Left ventricle myocardium superior (tissue), 1 donor: ENCODE measurements at regions not wholly inside any gene's neighbourhood (a gene's known extent, or its start where the extent isn't known, plus 50 kb on each side); places are given as distances from the start of the nearest gene placed in this dataset.
"Not testable (repeated sequence)": the region's sequence is repeated elsewhere in the genome, so short reads cannot be mapped to it uniquely, and the experiment has no call there.

Experiments used
- ATAC-seq: fragments of 200-7000 bp; cut with Tn5 transposase; one replicate; pipeline ENCODE4 v1.9.1; 2020; ENCODE audit warnings: mild to moderate bottlenecking, moderate library complexity
- DNase-seq: peaks from one replicate; pipeline ENCODE4 v3.0.0-alpha.2; 2020
- intact Hi-C: fragments of 100-400 bp; cut with micrococcal nuclease; formaldehyde crosslinking; loops from one replicate; pipeline ENCODE4 v1.11.0; 2022
- donor health status: DM: no; HTN: yes; CAD: no; lungs with severe emphysema.

- DNase-seq (no peak), ATAC-seq (no peak)
- intact Hi-C loops: no loop called here
Observed at GRCh38 chr10:109328001-109328400, 595.3 kb downstream of the XPNPEP1 start.

- ATAC-seq: no peak
- no peak for DNase-seq
- intact Hi-C loops: no loop called here
Observed at GRCh38 chr10:109327266-109327665, 596.0 kb downstream of the XPNPEP1 start.

GRCh38 chr10:109324721-109325120 lies 598.6 kb downstream of the XPNPEP1 start:
- no peak for DNase-seq
- intact Hi-C loops: no loop called here
- no peak for ATAC-seq

- ATAC-seq: no peak
Observed at GRCh38 chr10:109317746-109318366, 605.5 kb downstream of the XPNPEP1 start.

GRCh38 chr10:109314016-109314415 lies 609.3 kb downstream of the XPNPEP1 start:
- ATAC-seq, DNase-seq, intact Hi-C loops: not testable (repeated sequence)

More at GRCh38 chr10:109317746-109318366, 605.5 kb downstream of the XPNPEP1 start:
- intact Hi-C loops: no loop called here
- no peak for DNase-seq

GRCh38 chr10:109312555-109312954 lies 610.8 kb downstream of the XPNPEP1 start:
- DNase-seq, ATAC-seq, intact Hi-C loops: not testable (repeated sequence)

GRCh38 chr10:109308971-109309370 lies 614.3 kb downstream of the XPNPEP1 start:
- intact Hi-C loops: no loop called here
- DNase-seq (no peak), ATAC-seq (no peak)

- not testable (repeated sequence) for DNase-seq
Observed at GRCh38 chr10:109307102-109307501, 616.2 kb downstream of the XPNPEP1 start.

GRCh38 chr10:109306698-109307097 lies 616.6 kb downstream of the XPNPEP1 start:
- no peak for DNase-seq
- intact Hi-C loops: no loop called here
- no peak for ATAC-seq

More at GRCh38 chr10:109307102-109307501, 616.2 kb downstream of the XPNPEP1 start:
- intact Hi-C loops, ATAC-seq: not testable (repeated sequence)

- DNase-seq (no peak), ATAC-seq (no peak)
- intact Hi-C loops: no loop called here
Observed at GRCh38 chr10:109287858-109288257, 635.5 kb downstream of the XPNPEP1 start.

GRCh38 chr10:109282510-109282909 lies 640.8 kb downstream of the XPNPEP1 start:
- DNase-seq (no peak), ATAC-seq (no peak)
- intact Hi-C loops: no loop called here

GRCh38 chr10:109281347-109281746 lies 642.0 kb downstream of the XPNPEP1 start:
- no peak for ATAC-seq
- intact Hi-C loops: no loop called here
- DNase-seq: no peak

- intact Hi-C loops: no loop called here
- ATAC-seq (no peak), DNase-seq (no peak)
Observed at GRCh38 chr10:109280837-109281236, 642.5 kb downstream of the XPNPEP1 start.

GRCh38 chr10:109277456-109277855 lies 645.9 kb downstream of the XPNPEP1 start:
- intact Hi-C loops: no loop called here

GRCh38 chr10:109275960-109276359 lies 647.4 kb downstream of the XPNPEP1 start:
- ATAC-seq (no peak), DNase-seq (no peak)
- intact Hi-C loops: no loop called here

More at GRCh38 chr10:109277456-109277855, 645.9 kb downstream of the XPNPEP1 start:
- ATAC-seq: no peak
- no peak for DNase-seq

- no peak for DNase-seq
- no peak for ATAC-seq
- intact Hi-C loops: no loop called here
Observed at GRCh38 chr10:109274681-109275080, 648.6 kb downstream of the XPNPEP1 start.

GRCh38 chr10:109270173-109270572 lies 653.1 kb downstream of the XPNPEP1 start:
- ATAC-seq (no peak), DNase-seq (no peak)
- intact Hi-C loops: no loop called here

GRCh38 chr10:109264004-109264403 lies 659.3 kb downstream of the XPNPEP1 start:
- intact Hi-C loops: no loop called here
- ATAC-seq (no peak), DNase-seq (no peak)

- ATAC-seq: no peak
- no peak for DNase-seq
- intact Hi-C loops: no loop called here
Observed at GRCh38 chr10:109261231-109261630, 662.1 kb downstream of the XPNPEP1 start.

- no peak for DNase-seq
- intact Hi-C loops: no loop called here
- ATAC-seq: no peak
Observed at GRCh38 chr10:109259293-109259692, 664.0 kb downstream of the XPNPEP1 start.

- DNase-seq: no peak
- ATAC-seq: no peak
- intact Hi-C loops: no loop called here
Observed at GRCh38 chr10:109253306-109253705, 670.0 kb downstream of the XPNPEP1 start.
